Astrocyte (in vitro differentiated cells and primary cell): ENCODE measurements at regions not wholly inside any gene's neighbourhood (a gene's known extent, or its start where the extent isn't known, plus 50 kb on each side); places are given as distances from the start of the nearest gene placed in this dataset.

Source experiments
- DNase-seq: peaks from one replicate; pipeline ENCODE4 v3.0.0-alpha.2; 2010; ENCODE audit warnings: low read depth
- FAIRE-seq: peaks from 2 replicates; lab custom pipeline; 2011; peaks lifted over from hg19 to GRCh38; lab: Jason Lieb, UNC
- H2AFZ ChIP-seq: 2 replicates; pipeline ENCODE4 v1.6.0; 2012; ENCODE audit warnings: low read depth, low read length, inconsistent platforms
- H3K27ac ChIP-seq: 2 replicates; pipeline ENCODE4 v1.5.1; 2011; ENCODE audit warnings: low read depth, low read length, inconsistent platforms
- H3K27me3 ChIP-seq: 2 replicates; pipeline ENCODE4 v1.6.0; 2011; ENCODE audit warnings: low read length, inconsistent platforms; ENCODE audit not compliant: insufficient read depth
- H3K36me3 ChIP-seq: 2 replicates; pipeline ENCODE4 v1.5.1; 2011; ENCODE audit warnings: low read length, inconsistent platforms; ENCODE audit not compliant: insufficient read depth
- H3K4me1 ChIP-seq: 2 replicates; pipeline ENCODE4 v1.5.1; 2011; ENCODE audit warnings: low read length, inconsistent platforms; ENCODE audit not compliant: insufficient read depth
- H3K4me2 ChIP-seq: 2 replicates; pipeline ENCODE4 v1.6.0; 2012; ENCODE audit warnings: low read length, inconsistent platforms
- H3K4me3 ChIP-seq: 2 replicates; pipeline ENCODE4 v1.5.1; 2011; ENCODE audit warnings: low read depth, mild to moderate bottlenecking, low read length, inconsistent platforms; ENCODE audit not compliant: insufficient read depth
- H3K79me2 ChIP-seq: 2 replicates; pipeline ENCODE4 v1.6.0; 2012; ENCODE audit warnings: mild to moderate bottlenecking, low read length, inconsistent platforms; ENCODE audit not compliant: insufficient read depth
- H3K9ac ChIP-seq: 2 replicates; pipeline ENCODE4 v1.6.0; 2012; ENCODE audit warnings: mild to moderate bottlenecking, low read length, inconsistent platforms
- H3K9me3 ChIP-seq: 2 replicates; pipeline ENCODE4 v1.5.1; 2012; ENCODE audit warnings: low read depth, mild to moderate bottlenecking, low read length, inconsistent platforms; ENCODE audit not compliant: insufficient read depth
- H4K20me1 ChIP-seq: 2 replicates; pipeline ENCODE4 v1.6.0; 2012; ENCODE audit warnings: low read length, inconsistent platforms; ENCODE audit not compliant: insufficient read depth
- H3K27ac Mint-ChIP-seq: one replicate; pipeline ENCODE4 v1.8.0; 2021; ENCODE audit warnings: mild to moderate bottlenecking, mixed read lengths; ENCODE audit not compliant: unreplicated experiment
- H3K27me3 Mint-ChIP-seq: one replicate; pipeline ENCODE4 v1.8.0; 2021; ENCODE audit warnings: low read depth, mixed read lengths; ENCODE audit not compliant: unreplicated experiment
- H3K36me3 Mint-ChIP-seq: one replicate; pipeline ENCODE4 v1.8.0; 2021; ENCODE audit warnings: low read depth, mixed read lengths; ENCODE audit not compliant: unreplicated experiment
- H3K4me1 Mint-ChIP-seq: one replicate; pipeline ENCODE4 v1.8.0; 2021; ENCODE audit warnings: low read depth, mixed read lengths; ENCODE audit not compliant: unreplicated experiment
- H3K4me3 Mint-ChIP-seq: one replicate; pipeline ENCODE4 v1.8.0; 2021; ENCODE audit warnings: mild to moderate bottlenecking, moderate library complexity, mixed read lengths; ENCODE audit not compliant: unreplicated experiment
- H3K9me3 Mint-ChIP-seq: one replicate; pipeline ENCODE4 v1.8.0; 2021; ENCODE audit warnings: mild to moderate bottlenecking, mixed read lengths; ENCODE audit not compliant: unreplicated experiment
- CTCF ChIP-seq: IDR thresholded peaks from 2 replicates; pipeline ENCODE4 v1.5.1; 2011; ENCODE audit warnings: low read depth, mild to moderate bottlenecking, inconsistent platforms, low read length, moderate library complexity; ENCODE audit not compliant: insufficient read depth
- EZH2 ChIP-seq: IDR thresholded peaks from 2 replicates; pipeline ENCODE4 v1.6.1; 2012; ENCODE audit warnings: mild to moderate bottlenecking, low read length, inconsistent platforms; ENCODE audit not compliant: insufficient read depth

GRCh38 chr7:114799628-114800028 is 122.3 kb upstream of the MDFIC start:
- FAIRE-seq = no peak
- H3K4me2 ChIP-seq = no peak overlapping the region
- H3K4me3 Mint-ChIP-seq = no peak overlapping the region

GRCh38 chr7:114802632-114803031 is 119.3 kb upstream of the MDFIC start:
- Histone ChIP-seq H3K4me2 (no peak overlapping the region), H3K9ac (no peak overlapping the region), H3K27ac (no peak overlapping the region), H4K20me1 (no peaks in the 10 kb centered on the region), H3K36me3 (no peaks in the 10 kb centered on the region), H3K79me2 (no peaks in the 10 kb centered on the region), H3K4me3 (no peak overlapping the region), H3K4me1 (no peaks in the 10 kb centered on the region), H3K27me3 (no peaks in the 10 kb centered on the region), H3K9me3 (no peaks in the 10 kb centered on the region), H2AFZ (no peak overlapping the region)
- Mint-ChIP-seq H3K4me1 (no peaks in the 10 kb centered on the region), H3K9me3 (no peaks in the 10 kb centered on the region), H3K27ac (no peak overlapping the region), H3K27me3 (no peaks in the 10 kb centered on the region), H3K36me3 (no peaks in the 10 kb centered on the region), H3K4me3 (no peak overlapping the region)
- DNase-seq (no peak), FAIRE-seq (no peak)
- TF ChIP-seq CTCF (no peak), EZH2 (no peak)

More at GRCh38 chr7:114799628-114800028, 122.3 kb upstream of the MDFIC start:
- Mint-ChIP-seq H3K9me3 (no peaks in the 10 kb centered on the region), H3K36me3 (no peaks in the 10 kb centered on the region), H3K27ac (no peak overlapping the region), H3K27me3 (peaks cover 7% of the 10 kb centered on the region), H3K4me1 (no peaks in the 10 kb centered on the region)
- no peak for DNase-seq
- Histone ChIP-seq H3K4me3 (no peak overlapping the region), H3K4me1 (no peaks in the 10 kb centered on the region), H3K9ac (no peak overlapping the region), H3K27ac (no peak overlapping the region), H2AFZ (no peak overlapping the region), H3K27me3 (no peaks in the 10 kb centered on the region), H3K79me2 (no peaks in the 10 kb centered on the region), H4K20me1 (no peaks in the 10 kb centered on the region), H3K9me3 (no peaks in the 10 kb centered on the region), H3K36me3 (no peaks in the 10 kb centered on the region)
- TF ChIP-seq EZH2 (no peak), CTCF (no peak)

GRCh38 chr7:114806590-114807162 is 115.2 kb upstream of the MDFIC start:
- no peak overlapping the region for H3K9ac ChIP-seq
- DNase-seq = peak; percentile 24
- H3K4me2 ChIP-seq = no peak overlapping the region
- peaks cover 2% of the 10 kb centered on the region for H3K27me3 Mint-ChIP-seq
- no peaks in the 10 kb centered on the region for H3K36me3 ChIP-seq
- H3K4me3 Mint-ChIP-seq = no peak overlapping the region
- FAIRE-seq = no peak
- H3K79me2 ChIP-seq = no peaks in the 10 kb centered on the region
- H2AFZ ChIP-seq = no peak overlapping the region
- H3K4me1 Mint-ChIP-seq = no peaks in the 10 kb centered on the region
- no peaks in the 10 kb centered on the region for H3K36me3 Mint-ChIP-seq
- no peak overlapping the region for H3K4me3 ChIP-seq
- H3K9me3 ChIP-seq = no peaks in the 10 kb centered on the region
- no peak overlapping the region for H3K27ac ChIP-seq
- H3K4me1 ChIP-seq = no peaks in the 10 kb centered on the region
- TF ChIP-seq EZH2 (no peak), CTCF (no peak)
- H3K27me3 ChIP-seq = no peaks in the 10 kb centered on the region
- no peaks in the 10 kb centered on the region for H4K20me1 ChIP-seq
- H3K27ac Mint-ChIP-seq = no peak overlapping the region
- H3K9me3 Mint-ChIP-seq = no peaks in the 10 kb centered on the region
